ENCODE measurements at regions not wholly inside any gene's neighbourhood (a gene's known extent, or its start where the extent isn't known, plus 50 kb on each side); places are given as distances from the start of the nearest gene placed in this dataset.

GRCh38 chr1:182293119-182293589, 98.4 kb downstream of the GLUL start:
- no peak for DNase-seq

- no peak for DNase-seq
Measured at GRCh38 chr1:182292193-182292741, 99.3 kb downstream of the GLUL start.

GRCh38 chr1:182291584-182292192, 99.9 kb downstream of the GLUL start:
- DNase-seq = no peak

DNA sequence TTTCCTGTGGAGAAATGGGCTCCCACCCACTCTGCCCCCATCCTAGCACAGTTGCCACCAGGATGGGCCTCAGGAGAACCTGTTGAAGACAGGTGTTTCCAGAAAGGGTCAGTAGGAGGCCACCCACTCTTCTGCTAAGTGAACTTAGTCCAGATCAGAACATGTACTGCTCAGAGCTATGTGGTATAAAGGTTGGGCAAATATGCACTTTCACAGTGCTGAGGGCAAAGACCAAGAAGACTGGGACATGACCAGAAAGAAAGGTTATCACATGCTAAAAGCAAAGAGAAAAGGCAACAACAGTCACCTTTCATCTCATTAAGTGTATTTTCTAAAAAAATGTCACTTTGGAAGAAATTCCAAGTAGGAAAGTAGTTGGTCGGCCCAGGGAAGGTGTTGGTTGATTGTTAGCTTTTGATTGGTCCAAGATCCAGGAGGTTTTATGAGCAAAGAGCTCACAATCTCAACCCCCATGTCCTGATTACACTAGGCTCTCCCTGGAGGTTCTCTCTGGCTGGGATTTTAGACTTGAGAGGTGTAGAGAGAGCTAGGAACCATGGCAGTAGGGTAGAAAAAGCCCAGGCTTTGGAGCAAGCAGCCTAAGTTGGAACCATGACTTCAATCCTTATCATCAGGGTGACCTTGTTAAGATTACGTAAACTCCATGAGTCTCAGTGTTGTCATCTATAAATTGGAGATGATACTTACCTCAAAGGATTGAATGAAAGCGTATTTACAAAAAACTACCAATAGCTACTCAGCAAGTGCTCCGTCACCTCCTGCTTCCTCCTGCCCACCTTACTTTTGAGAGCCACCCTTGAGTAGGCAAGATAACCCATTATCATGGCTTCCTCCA, 102.6 kb downstream of the GLUL start:
- no peak for DNase-seq

DNA sequence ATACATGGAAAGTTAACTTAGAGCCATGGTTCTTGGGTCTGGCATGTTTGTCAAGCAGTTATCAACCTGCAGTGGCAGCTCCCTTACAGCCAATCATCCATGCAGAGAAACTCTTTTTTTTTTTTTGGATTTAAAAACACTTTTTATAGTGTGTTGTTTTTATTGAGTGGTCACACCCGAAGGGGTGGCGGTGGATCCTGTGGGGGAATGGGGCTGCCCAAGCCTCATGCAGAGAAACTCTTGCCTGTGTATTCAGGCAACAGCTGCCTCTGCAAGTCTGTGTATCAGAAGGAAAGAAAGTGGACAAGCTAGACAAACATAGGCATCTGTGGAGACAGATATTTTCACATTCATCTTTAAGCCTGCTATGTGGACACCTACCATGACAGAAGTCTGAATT, 104.8 kb downstream of the GLUL start:
- DNase-seq = no peak

GRCh38 chr1:182283746-182284544, 107.6 kb downstream of the GLUL start:
- no peak for DNase-seq

DNA sequence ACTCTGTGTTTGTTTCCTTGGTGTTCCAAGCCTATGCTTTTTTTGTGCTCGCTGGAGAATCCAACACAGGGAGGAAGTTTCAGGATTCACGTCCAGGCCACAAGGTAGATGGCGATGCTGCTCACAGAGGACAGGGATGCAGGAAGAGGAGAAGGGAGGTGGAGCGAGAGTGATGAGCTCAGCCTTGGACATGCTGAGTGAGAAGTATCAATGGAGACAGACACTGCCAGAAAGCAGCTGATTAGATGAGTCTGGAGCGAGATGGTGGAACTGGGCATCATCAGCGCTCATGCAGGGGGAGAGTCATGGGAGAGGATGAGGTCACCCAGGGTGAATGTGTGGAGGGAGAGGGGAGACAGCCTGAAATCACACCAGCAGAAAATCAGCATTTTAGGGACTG, 110.0 kb downstream of the GLUL start:
- DNase-seq = no peak

- no peak for DNase-seq
Measured at GRCh38 chr1:182280504-182280900, 111.1 kb downstream of the GLUL start.

DNA sequence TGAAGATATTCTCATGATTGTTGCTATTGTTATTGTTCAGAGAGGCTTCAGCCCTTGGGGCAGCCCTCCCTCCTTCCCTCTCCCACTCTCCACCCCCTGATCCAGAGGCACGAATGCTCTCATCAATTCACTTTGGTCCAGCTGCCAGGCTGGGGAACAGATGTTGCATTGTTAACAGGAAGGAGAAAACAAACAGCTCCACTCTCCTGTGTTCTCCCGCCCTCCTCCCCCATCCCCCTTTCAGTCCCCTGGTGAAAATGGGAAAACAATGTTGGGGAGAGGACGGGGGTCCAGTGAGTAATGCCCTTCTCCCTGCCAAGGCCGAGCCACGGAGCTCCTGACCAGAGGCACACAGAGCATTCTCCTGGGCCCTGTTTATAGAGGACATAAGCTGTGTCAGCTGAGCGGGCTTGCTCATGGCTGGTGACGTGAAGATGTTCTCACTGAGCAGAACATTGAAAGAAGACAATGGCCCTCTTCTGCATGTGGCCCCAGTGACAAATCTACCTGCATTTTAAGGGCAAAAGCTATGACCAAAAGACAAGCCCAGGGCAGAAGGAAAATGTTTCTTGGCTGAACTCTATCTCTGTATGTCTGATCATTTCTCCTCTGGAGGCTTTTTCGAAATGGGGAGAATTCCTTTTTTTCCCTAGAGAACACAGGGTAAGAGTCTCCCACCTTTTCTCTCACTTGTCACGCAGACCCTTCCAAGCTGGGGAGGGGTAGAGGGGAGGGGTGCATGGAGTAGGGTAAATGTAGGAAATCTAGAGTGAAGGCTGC, 111.7 kb downstream of the GLUL start:
- DNase-seq = no peak

GRCh38 chr1:182279302-182279701, 112.3 kb downstream of the GLUL start:
- DNase-seq = no peak

- no peak for DNase-seq
Measured at GRCh38 chr1:182278144-182279054, 113.2 kb downstream of the GLUL start.

DNA sequence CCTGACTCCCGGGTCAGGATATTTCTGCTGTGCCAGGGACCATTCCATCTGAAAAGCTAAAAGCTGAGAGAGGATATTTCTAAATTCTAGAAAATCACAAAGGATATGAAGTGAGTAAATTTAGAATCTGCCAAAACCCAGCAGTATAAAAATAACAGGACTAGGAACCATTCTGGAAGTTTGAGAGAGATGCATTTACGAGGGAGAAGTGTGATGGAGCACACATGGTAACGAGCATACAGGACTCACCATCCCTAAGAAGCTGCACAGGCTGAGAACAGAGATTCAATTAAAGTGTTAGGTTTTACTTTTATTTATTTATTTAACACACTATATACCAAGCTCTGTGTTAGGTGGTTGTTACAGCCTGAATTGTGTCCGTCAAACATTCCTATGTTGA, 116.3 kb downstream of the GLUL start:
- DNase-seq = no peak

- no peak for DNase-seq
Measured at GRCh38 chr1:182274618-182275017, 117.0 kb downstream of the GLUL start.

DNA sequence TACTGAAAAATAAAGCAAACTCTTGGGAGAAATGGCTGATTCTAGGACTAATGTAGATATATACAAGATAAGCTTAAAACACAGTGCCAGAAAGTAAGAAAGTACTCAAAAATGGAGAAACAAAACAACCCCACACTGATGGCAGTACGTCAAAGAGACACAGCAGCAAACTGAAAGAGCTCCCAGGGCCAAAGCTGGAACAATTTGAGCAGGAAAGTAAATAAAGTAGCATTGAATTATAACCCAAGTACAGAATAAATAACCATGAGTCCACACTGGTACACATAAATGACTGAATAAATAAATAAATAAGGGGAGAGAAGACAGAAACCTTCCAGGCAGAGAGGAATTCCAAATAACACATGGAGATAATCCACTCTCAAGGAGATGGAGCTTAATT, 120.9 kb downstream of the GLUL start:
- DNase-seq = no peak

DNA sequence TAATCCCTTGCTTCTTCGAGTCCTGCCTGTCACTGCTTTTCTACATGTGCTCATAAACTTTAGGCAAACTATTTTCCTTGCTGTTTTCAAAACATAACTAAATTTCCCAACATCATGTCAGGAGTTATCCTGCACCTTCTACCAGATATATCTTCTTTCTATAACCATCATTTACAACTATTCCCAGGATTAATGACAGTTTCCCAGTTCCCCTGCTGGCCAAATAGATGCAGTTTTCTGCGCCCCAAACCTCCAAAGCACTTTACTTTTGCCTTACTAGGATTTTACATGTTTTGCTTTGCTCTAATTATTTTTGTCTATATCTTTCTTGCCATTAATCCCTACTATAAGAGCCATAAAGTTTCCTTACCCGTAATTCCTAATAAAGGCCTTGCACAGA, 122.5 kb downstream of the GLUL start:
- DNase-seq = no peak

DNA sequence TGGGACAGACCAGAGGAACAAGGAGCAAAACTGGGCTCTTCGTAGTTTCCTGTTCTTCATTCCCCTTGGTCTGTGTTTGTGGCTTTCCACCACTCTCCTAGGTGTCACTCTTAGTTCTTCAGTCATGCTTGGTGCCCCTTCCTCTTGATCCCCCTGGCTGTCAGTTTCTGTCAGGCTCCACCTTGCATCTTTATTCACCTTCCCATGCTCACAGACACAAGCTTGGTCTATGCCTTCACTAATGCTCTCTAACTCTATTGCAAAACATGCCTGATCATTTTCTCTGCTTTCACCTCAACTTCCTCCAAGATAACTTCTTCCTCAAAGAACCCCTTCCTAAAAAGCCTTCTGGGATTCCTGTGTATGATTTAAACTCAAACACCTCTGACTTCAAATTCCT, 122.9 kb downstream of the GLUL start:
- no peak for DNase-seq

- DNase-seq = no peak
Measured at GRCh38 chr1:182264185-182264584, 127.4 kb downstream of the GLUL start.

DNA sequence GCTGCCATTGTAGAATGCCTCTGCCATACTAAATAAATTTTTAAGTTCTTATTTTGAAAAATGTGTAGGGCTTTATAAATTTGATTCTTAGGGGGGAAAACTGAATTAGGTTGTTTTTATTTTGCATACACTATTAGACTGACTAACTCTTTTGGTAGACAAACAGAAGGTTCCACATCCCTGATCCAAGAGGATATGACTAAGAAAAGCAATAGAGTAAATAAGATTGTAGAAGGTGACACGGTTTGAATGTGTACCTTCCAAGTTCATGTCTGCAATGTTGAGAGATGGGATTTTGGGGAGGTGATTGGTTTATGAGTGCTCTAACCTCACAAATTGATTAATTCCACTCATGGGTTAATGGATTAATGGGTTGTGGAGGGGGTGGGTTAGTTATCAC, 127.9 kb downstream of the GLUL start:
- DNase-seq = no peak

DNA sequence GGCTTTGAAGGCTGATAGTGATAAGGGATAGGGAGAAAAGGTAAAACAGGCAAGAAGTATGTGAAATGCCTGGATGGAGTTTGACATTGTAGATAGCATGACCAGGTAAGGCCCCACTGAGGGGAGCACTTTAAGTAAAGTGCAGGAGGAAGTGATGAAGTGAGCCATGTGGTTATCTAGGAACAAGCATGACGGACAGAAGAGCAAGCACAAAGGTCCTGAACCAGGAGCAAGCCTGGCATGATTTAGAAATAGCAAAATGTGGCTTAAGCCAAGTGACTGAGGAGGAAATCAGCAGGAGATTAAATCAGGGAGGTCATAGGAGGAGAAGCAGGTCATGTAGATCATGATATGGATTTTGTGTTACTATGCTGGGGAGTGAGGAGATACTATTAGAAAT, 129.2 kb downstream of the GLUL start:
- DNase-seq = no peak

DNA sequence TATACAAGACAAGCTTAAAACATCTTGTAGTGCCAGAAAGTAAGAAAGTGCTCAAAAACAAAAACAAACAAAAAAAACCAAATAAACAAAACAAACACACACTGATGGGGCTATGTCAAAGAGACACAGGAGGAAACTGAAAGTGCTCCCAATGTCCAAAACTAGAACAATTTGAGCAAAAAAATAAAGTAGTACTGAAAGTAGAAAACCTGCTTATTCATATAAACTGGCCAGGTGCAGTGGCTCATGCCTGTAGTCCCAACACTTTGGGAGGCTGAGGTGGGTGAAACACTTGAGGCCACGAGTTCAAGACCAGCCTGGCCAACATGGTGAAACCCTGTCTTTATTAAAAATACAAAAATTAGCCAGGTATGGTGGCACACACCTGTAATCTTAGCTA, 129.9 kb downstream of the GLUL start:
- DNase-seq = no peak

GRCh38 chr1:182260516-182260915, 131.1 kb downstream of the GLUL start:
- no peak for DNase-seq

DNA sequence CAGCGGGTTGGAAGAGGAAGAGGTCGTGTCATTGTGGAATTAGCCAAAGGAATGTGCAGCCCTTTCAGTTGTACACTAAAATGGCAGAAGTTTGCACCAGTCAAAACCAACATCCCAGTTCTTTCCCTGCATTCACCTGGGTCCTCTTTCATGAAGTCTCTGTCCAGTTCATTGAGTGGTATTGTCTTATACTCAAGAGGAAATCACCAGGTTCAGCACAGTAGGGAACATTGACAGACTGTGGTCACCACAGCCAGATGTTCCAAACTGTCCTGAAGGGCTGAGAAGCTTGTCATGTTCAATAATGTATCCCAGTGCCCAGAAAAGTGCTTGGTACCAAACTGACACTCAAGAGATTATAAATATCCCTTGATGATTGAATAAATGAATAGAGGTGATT, 131.6 kb downstream of the GLUL start:
- DNase-seq = no peak

All from NCI-H1436 treated with DMSO at 0.1 percent for 48 hours (cell line).